Tibial nerve (tissue), 4 donors: ENCODE measurements at regions not wholly inside any gene's neighbourhood (a gene's known extent, or its start where the extent isn't known, plus 50 kb on each side); places are given as distances from the start of the nearest gene placed in this dataset.

Source experiments
- DNase-seq, 2 donors: peaks; one replicate each; pipeline ENCODE4 v3.0.0-alpha.2; 2019; ENCODE audit warnings: low spot score in 2 of 2
- H3K27ac ChIP-seq, 4 donors: fragments of 200-600 bp; sonication (generic) in 3 of 4; one replicate each; pipeline ENCODE4 v1.5.1; 2017 to 2019; ENCODE audit warnings: mild to moderate bottlenecking in 1 of 4
- H3K27me3 ChIP-seq, 2 donors: fragments of 200-600 bp; sonication (generic) in 1 of 2; one replicate each; pipeline versions ENCODE4 v1.5.1 to v1.6.0; 2017 to 2019
- H3K36me3 ChIP-seq, 3 donors: fragments of 200-600 bp; sonication (generic); one replicate each; pipeline ENCODE4 v1.5.1; 2018 to 2019
- H3K4me1 ChIP-seq, 4 donors: fragments of 200-600 bp; sonication (generic) in 3 of 4; one replicate each; pipeline ENCODE4 v1.5.1; 2017 to 2019
- H3K4me3 ChIP-seq, 4 donors: fragments of 200-600 bp; sonication (generic) in 3 of 4; one replicate each; pipeline ENCODE4 v1.5.1; 2017 to 2019; ENCODE audit warnings: mild to moderate bottlenecking in 1 of 4, moderate library complexity in 1 of 4
- H3K9me3 ChIP-seq, 4 donors: fragments of 200-600 bp; sonication (generic) in 3 of 4; one replicate each; pipeline ENCODE4 v1.5.1; 2017 to 2019
- CTCF ChIP-seq, 5 experiments: fragments of 200-600 bp in 3 of 5; fragments of 450-650 bp in 2 of 5; sonication (generic) in 3 of 5; IDR thresholded peaks; one replicate each; pipeline ENCODE4 v1.5.1; 2016 to 2019; ENCODE audit warnings: antibody characterized with exemption in 5 of 5, mild to moderate bottlenecking in 3 of 5, moderate library complexity in 2 of 5
- EP300 ChIP-seq, 2 donors: sonication (generic); formaldehyde crosslinking; IDR thresholded peaks; one replicate each; pipeline ENCODE4 v1.6.1; 2017; ENCODE audit warnings: antibody characterized with exemption in 2 of 2, mild to moderate bottlenecking in 1 of 2
- POLR2A ChIP-seq, 2 donors: fragments of 450-650 bp; IDR thresholded peaks; one replicate each; pipeline ENCODE4 v1.6.1; 2017; ENCODE audit warnings: antibody characterized with exemption in 2 of 2, mild to moderate bottlenecking in 2 of 2, moderate library complexity in 2 of 2
- WGBS, 2 donors: methylation state at CpG; one replicate each; pipeline ENCODE4 v1.1.5; 2018; 5-methylcytosine and 5-hydroxymethylcytosine counted together

GRCh38 chr6:139754898-139755775 lies 380.7 kb upstream of the CITED2 start:
- 23 to 24% methylated on average over 6 of the region's 6 CpGs for WGBS, 2 donors
- TF ChIP-seq EP300 (IDR thresholded peaks at IDR 0.05) = peak in 1 of 2 donors; percentile 13
- no peak for TF ChIP-seq POLR2A (IDR thresholded peaks at IDR 0.05)
- TF ChIP-seq CTCF (IDR thresholded peaks at IDR 0.05) = no peak
- peak overlapping the region in 2 of 4 donors; percentile 33 to 36 for H3K27ac ChIP-seq

GRCh38 chr6:139753198-139753861 lies 378.9 kb upstream of the CITED2 start:
- no peaks in the 10 kb centered on the region for H3K9me3 ChIP-seq
- H3K4me3 ChIP-seq = no peak overlapping the region
- WGBS, 2 donors = 72 to 73% methylated on average over 4 of the region's 4 CpGs
- peaks cover 0 to 31% (median 6%) of the 10 kb centered on the region in 4 donors for H3K4me1 ChIP-seq
- TF ChIP-seq POLR2A (IDR thresholded peaks at IDR 0.05) (no peak), CTCF (IDR thresholded peaks at IDR 0.05) (no peak), EP300 (IDR thresholded peaks at IDR 0.05) (no peak)
- H3K36me3 ChIP-seq = no peaks in the 10 kb centered on the region
- H3K27ac ChIP-seq = no peak overlapping the region
- no peak for DNase-seq
- H3K27me3 ChIP-seq = no peaks in the 10 kb centered on the region

More at GRCh38 chr6:139754898-139755775, 380.7 kb upstream of the CITED2 start:
- DNase-seq = no peak
- Histone ChIP-seq H3K4me3 (no peak overlapping the region), H3K4me1 (peaks cover 0 to 40% (median 6%) of the 10 kb centered on the region in 4 donors), H3K36me3 (no peaks in the 10 kb centered on the region), H3K27me3 (no peaks in the 10 kb centered on the region), H3K9me3 (no peaks in the 10 kb centered on the region)

GRCh38 chr6:139752086-139752485 lies 377.6 kb upstream of the CITED2 start:
- H3K27me3 ChIP-seq = no peaks in the 10 kb centered on the region
- no peaks in the 10 kb centered on the region for H3K36me3 ChIP-seq
- WGBS, 2 donors = 75 to 79% methylated on average over 2 of the region's 2 CpGs
- DNase-seq = no peak
- H3K4me3 ChIP-seq = no peak overlapping the region
- TF ChIP-seq POLR2A (IDR thresholded peaks at IDR 0.05) (no peak), EP300 (IDR thresholded peaks at IDR 0.05) (no peak), CTCF (IDR thresholded peaks at IDR 0.05) (no peak)
- H3K27ac ChIP-seq = no peak overlapping the region
- no peaks in the 10 kb centered on the region for H3K9me3 ChIP-seq
- H3K4me1 ChIP-seq = peaks cover 0 to 25% (median 6%) of the 10 kb centered on the region in 4 donors

- H3K27me3 ChIP-seq = no peaks in the 10 kb centered on the region
- H3K4me1 ChIP-seq = peaks cover 0 to 25% (median 6%) of the 10 kb centered on the region in 4 donors
- H3K36me3 ChIP-seq = no peaks in the 10 kb centered on the region
- TF ChIP-seq EP300 (IDR thresholded peaks at IDR 0.05) (no peak), POLR2A (IDR thresholded peaks at IDR 0.05) (no peak), CTCF (IDR thresholded peaks at IDR 0.05) (no peak)
- no peak overlapping the region for H3K4me3 ChIP-seq
- no peak for DNase-seq
- no peak overlapping the region for H3K27ac ChIP-seq
- H3K9me3 ChIP-seq = no peaks in the 10 kb centered on the region
- WGBS, 2 donors = 72 to 73% methylated on average over 3 of the region's 3 CpGs
Observed at GRCh38 chr6:139751179-139751578, 376.7 kb upstream of the CITED2 start.
